ENCODE measurements at regions not wholly inside any gene's neighbourhood (a gene's known extent, or its start where the extent isn't known, plus 50 kb on each side); places are given as distances from the start of the nearest gene placed in this dataset.

DNA sequence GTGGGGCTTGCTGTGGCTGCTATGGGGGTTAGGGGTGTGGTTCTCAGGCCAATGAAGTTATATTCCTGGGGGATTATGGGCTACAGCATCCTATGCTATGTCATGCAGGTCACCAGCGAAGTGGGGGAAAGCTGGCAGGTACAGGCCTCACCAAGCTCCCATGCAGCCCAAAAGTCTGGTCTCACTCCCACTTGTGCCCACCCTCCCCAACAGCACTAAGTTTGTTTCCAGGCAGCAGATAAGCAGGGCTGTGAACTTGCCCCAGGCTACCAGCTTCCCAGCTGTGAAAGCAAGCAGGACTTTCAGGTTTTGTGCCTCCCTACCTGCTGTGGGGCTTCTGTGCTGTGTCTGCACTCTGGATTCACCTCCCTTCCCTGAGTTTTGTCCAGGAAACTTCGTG is 469.7 kb downstream of the CPS1 start:
- 56% methylated on average over 2 of the region's 2 CpGs for WGBS
- no peaks in the 10 kb centered on the region for H3K27me3 ChIP-seq (ENCODE audit: control insufficient read depth in 4 of 4, insufficient read depth in 4 of 4, low read length in 3 of 4)
- peaks cover 0 to 3% (median 0%) of the 10 kb centered on the region in 4 donors for H3K9me3 ChIP-seq (ENCODE audit: control insufficient read depth in 4 of 4, low read length in 3 of 4)
- no peaks in the 10 kb centered on the region for H3K36me3 ChIP-seq (ENCODE audit: control insufficient read depth in 4 of 4, insufficient read depth in 3 of 4, low read depth in 1 of 4, low read length in 3 of 4)
- H3K4me3 ChIP-seq (ENCODE audit: low read depth in 1 of 3, low read length in 3 of 3): no peak overlapping the region
- TF ChIP-seq, protein P1, sequence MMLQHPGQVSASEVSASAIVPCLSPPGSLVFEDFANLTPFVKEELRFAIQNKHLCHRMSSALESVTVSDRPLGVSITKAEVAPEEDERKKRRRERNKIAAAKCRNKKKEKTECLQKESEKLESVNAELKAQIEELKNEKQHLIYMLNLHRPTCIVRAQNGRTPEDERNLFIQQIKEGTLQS (IDR thresholded peaks at IDR 0.05): no peak
- TF ChIP-seq JUND (IDR thresholded peaks at IDR 0.05): no peak
- no peak for TF ChIP-seq FOXA2 (IDR thresholded peaks at IDR 0.05)
- no peak for TF ChIP-seq GABPA (IDR thresholded peaks at IDR 0.05 in 1 of 2, conservative IDR thresholded peaks at IDR 0.05 in 1 of 2)
- TF ChIP-seq, protein P2, sequence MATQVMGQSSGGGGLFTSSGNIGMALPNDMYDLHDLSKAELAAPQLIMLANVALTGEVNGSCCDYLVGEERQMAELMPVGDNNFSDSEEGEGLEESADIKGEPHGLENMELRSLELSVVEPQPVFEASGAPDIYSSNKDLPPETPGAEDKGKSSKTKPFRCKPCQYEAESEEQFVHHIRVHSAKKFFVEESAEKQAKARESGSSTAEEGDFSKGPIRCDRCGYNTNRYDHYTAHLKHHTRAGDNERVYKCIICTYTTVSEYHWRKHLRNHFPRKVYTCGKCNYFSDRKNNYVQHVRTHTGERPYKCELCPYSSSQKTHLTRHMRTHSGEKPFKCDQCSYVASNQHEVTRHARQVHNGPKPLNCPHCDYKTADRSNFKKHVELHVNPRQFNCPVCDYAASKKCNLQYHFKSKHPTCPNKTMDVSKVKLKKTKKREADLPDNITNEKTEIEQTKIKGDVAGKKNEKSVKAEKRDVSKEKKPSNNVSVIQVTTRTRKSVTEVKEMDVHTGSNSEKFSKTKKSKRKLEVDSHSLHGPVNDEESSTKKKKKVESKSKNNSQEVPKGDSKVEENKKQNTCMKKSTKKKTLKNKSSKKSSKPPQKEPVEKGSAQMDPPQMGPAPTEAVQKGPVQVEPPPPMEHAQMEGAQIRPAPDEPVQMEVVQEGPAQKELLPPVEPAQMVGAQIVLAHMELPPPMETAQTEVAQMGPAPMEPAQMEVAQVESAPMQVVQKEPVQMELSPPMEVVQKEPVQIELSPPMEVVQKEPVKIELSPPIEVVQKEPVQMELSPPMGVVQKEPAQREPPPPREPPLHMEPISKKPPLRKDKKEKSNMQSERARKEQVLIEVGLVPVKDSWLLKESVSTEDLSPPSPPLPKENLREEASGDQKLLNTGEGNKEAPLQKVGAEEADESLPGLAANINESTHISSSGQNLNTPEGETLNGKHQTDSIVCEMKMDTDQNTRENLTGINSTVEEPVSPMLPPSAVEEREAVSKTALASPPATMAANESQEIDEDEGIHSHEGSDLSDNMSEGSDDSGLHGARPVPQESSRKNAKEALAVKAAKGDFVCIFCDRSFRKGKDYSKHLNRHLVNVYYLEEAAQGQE (IDR thresholded peaks at IDR 0.05): no peak
- no peak for TF ChIP-seq EGR1 (IDR thresholded peaks at IDR 0.05; ENCODE audit: low read depth in 2 of 2)
- no peak for TF ChIP-seq NR2F2 (IDR thresholded peaks at IDR 0.05)
- TF ChIP-seq YY1 (IDR thresholded peaks at IDR 0.05): no peak
- TF ChIP-seq TAF1 (conservative IDR thresholded peaks at IDR 0.05): no peak
- TF ChIP-seq HNF4A (conservative IDR thresholded peaks at IDR 0.05): no peak
- no peak overlapping the region for H3K9ac ChIP-seq (ENCODE audit: low read depth in 1 of 2, low read length in 2 of 2)
- no peak overlapping the region for H3K27ac ChIP-seq (ENCODE audit: low read depth in 1 of 2, low read length in 2 of 2)
- DNase-seq (ENCODE audit: low spot score): no peak
- H3K4me1 ChIP-seq (ENCODE audit: control insufficient read depth in 4 of 4, insufficient read depth in 4 of 4, low read length in 3 of 4): no peaks in the 10 kb centered on the region

DNA sequence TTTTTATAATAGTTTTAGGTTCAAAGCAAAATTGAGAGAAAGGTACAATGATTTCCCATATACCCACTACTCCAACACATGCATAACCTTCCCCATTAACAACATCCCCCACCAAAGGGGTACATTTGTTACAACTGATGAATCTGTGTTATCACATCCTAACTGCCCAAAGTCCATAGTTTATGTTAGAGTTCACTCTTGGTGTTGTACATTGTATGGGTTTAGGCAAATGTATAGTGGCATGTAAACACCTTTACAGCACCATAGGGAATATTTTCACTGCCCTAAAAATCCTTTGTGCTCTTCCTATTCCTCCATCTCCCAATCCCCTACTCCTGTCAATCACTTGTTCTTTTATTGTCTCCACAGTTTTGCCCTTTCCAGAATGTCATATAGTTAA is 471.6 kb downstream of the CPS1 start:
- H3K27me3 ChIP-seq (ENCODE audit: control insufficient read depth in 4 of 4, insufficient read depth in 4 of 4, low read length in 3 of 4): no peaks in the 10 kb centered on the region
- no peak overlapping the region for H3K9ac ChIP-seq (ENCODE audit: low read depth in 1 of 2, low read length in 2 of 2)
- no peaks in the 10 kb centered on the region for H3K36me3 ChIP-seq (ENCODE audit: control insufficient read depth in 4 of 4, insufficient read depth in 3 of 4, low read depth in 1 of 4, low read length in 3 of 4)
- DNase-seq (ENCODE audit: low spot score): no peak
- no peak overlapping the region for H3K4me3 ChIP-seq (ENCODE audit: low read depth in 1 of 3, low read length in 3 of 3)
- TF ChIP-seq EGR1 (IDR thresholded peaks at IDR 0.05; ENCODE audit: low read depth in 2 of 2): no peak
- TF ChIP-seq, protein P3, sequence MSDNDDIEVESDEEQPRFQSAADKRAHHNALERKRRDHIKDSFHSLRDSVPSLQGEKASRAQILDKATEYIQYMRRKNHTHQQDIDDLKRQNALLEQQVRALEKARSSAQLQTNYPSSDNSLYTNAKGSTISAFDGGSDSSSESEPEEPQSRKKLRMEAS (IDR thresholded peaks at IDR 0.05): no peak
- TF ChIP-seq, protein P4, sequence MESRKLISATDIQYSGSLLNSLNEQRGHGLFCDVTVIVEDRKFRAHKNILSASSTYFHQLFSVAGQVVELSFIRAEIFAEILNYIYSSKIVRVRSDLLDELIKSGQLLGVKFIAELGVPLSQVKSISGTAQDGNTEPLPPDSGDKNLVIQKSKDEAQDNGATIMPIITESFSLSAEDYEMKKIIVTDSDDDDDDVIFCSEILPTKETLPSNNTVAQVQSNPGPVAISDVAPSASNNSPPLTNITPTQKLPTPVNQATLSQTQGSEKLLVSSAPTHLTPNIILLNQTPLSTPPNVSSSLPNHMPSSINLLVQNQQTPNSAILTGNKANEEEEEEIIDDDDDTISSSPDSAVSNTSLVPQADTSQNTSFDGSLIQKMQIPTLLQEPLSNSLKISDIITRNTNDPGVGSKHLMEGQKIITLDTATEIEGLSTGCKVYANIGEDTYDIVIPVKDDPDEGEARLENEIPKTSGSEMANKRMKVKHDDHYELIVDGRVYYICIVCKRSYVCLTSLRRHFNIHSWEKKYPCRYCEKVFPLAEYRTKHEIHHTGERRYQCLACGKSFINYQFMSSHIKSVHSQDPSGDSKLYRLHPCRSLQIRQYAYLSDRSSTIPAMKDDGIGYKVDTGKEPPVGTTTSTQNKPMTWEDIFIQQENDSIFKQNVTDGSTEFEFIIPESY (IDR thresholded peaks at IDR 0.05): no peak
- TF ChIP-seq RXRA (IDR thresholded peaks at IDR 0.05): no peak
- TF ChIP-seq HNF4A (conservative IDR thresholded peaks at IDR 0.05): no peak
- no peak for TF ChIP-seq RAD21 (IDR thresholded peaks at IDR 0.05)
- no peaks in the 10 kb centered on the region for H3K4me1 ChIP-seq (ENCODE audit: control insufficient read depth in 4 of 4, insufficient read depth in 4 of 4, low read length in 3 of 4)
- H3K27ac ChIP-seq (ENCODE audit: low read depth in 1 of 2, low read length in 2 of 2): no peak overlapping the region
- peaks cover 0 to 3% (median 0%) of the 10 kb centered on the region in 4 donors for H3K9me3 ChIP-seq (ENCODE audit: control insufficient read depth in 4 of 4, low read length in 3 of 4)

Measured in liver (tissue), 7 donors.